GM18499 (cell line): ENCODE measurements at regions not wholly inside any gene's neighbourhood (a gene's known extent, or its start where the extent isn't known, plus 50 kb on each side); places are given as distances from the start of the nearest gene placed in this dataset.
A peak's percentile ranks its signal among the peaks of the same experiment; 100 is the strongest.

Experiments used
- ATAC-seq: cut with Tn5 transposase; IDR thresholded peaks from one replicate; pipeline ENCODE4 v1.9.1; 2021; ENCODE audit warnings: moderate number of reproducible peaks; ENCODE audit not compliant: insufficient read depth, unreplicated experiment

GRCh38 chr1:244216836-244217235 is 165.8 kb downstream of the ZBTB18 start:
- no peak for ATAC-seq

- no peak for ATAC-seq
Measured at GRCh38 chr1:244217711-244218110, 166.6 kb downstream of the ZBTB18 start.

GRCh38 chr1:244218220-244218619 is 167.1 kb downstream of the ZBTB18 start:
- ATAC-seq: no peak

- ATAC-seq: no peak
Measured at GRCh38 chr1:244219149-244219548, 168.1 kb downstream of the ZBTB18 start.

- no peak for ATAC-seq
Measured at GRCh38 chr1:244219802-244220201, 168.7 kb downstream of the ZBTB18 start.

GRCh38 chr1:244220410-244220809 is 169.3 kb downstream of the ZBTB18 start:
- no peak for ATAC-seq

GRCh38 chr1:244221991-244222390 is 170.9 kb downstream of the ZBTB18 start:
- ATAC-seq: no peak

GRCh38 chr1:244224487-244225430 is 173.7 kb downstream of the ZBTB18 start:
- ATAC-seq: no peak

GRCh38 chr1:244226435-244226834 is 175.4 kb downstream of the ZBTB18 start:
- ATAC-seq: no peak

GRCh38 chr1:244230470-244230869 is 179.4 kb downstream of the ZBTB18 start:
- no peak for ATAC-seq

GRCh38 chr1:244231193-244231571 is 180.1 kb downstream of the ZBTB18 start:
- no peak for ATAC-seq

- ATAC-seq: no peak
Measured at GRCh38 chr1:244231572-244232315, 180.7 kb downstream of the ZBTB18 start.

GRCh38 chr1:244234009-244234643 is 183.0 kb downstream of the ZBTB18 start:
- ATAC-seq: no peak

GRCh38 chr1:244235157-244235556 is 184.1 kb downstream of the ZBTB18 start:
- no peak for ATAC-seq

- ATAC-seq: no peak
Measured at GRCh38 chr1:244236101-244236500, 185.0 kb downstream of the ZBTB18 start.

- ATAC-seq: no peak
Measured at GRCh38 chr1:244236721-244237120, 185.6 kb downstream of the ZBTB18 start.

GRCh38 chr1:244237445-244237844 is 186.4 kb downstream of the ZBTB18 start:
- no peak for ATAC-seq

GRCh38 chr1:244239261-244239770 is 188.2 kb downstream of the ZBTB18 start:
- no peak for ATAC-seq

- no peak for ATAC-seq
Measured at GRCh38 chr1:244241438-244241837, 190.4 kb downstream of the ZBTB18 start.

GRCh38 chr1:244242446-244242845 is 191.4 kb downstream of the ZBTB18 start:
- peak; percentile 49 for ATAC-seq

GRCh38 chr1:244246334-244246733 is 195.3 kb downstream of the ZBTB18 start:
- ATAC-seq: no peak
